Glutamatergic neuron (in vitro differentiated cells): ENCODE measurements at regions not wholly inside any gene's neighbourhood (a gene's known extent, or its start where the extent isn't known, plus 50 kb on each side); places are given as distances from the start of the nearest gene placed in this dataset.

Experiments
- DNase-seq: peaks from one replicate; pipeline ENCODE4 v3.0.0; 2022
- H3K27ac Mint-ChIP-seq: one replicate; pipeline ENCODE4 v1.8.0; 2020; ENCODE audit warnings: mild to moderate bottlenecking, mixed read lengths, inconsistent platforms; ENCODE audit not compliant: unreplicated experiment
- H3K27me3 Mint-ChIP-seq: one replicate; pipeline ENCODE4 v1.8.0; 2020; ENCODE audit warnings: mild to moderate bottlenecking, moderate library complexity, mixed read lengths, inconsistent platforms; ENCODE audit not compliant: unreplicated experiment
- H3K36me3 Mint-ChIP-seq: one replicate; pipeline ENCODE4 v1.8.0; 2020; ENCODE audit warnings: mild to moderate bottlenecking, mixed read lengths, inconsistent platforms; ENCODE audit not compliant: unreplicated experiment
- H3K4me1 Mint-ChIP-seq: one replicate; pipeline ENCODE4 v1.8.0; 2020; ENCODE audit warnings: mild to moderate bottlenecking, low read depth, mixed read lengths, inconsistent platforms; ENCODE audit not compliant: unreplicated experiment
- H3K4me3 Mint-ChIP-seq: one replicate; pipeline ENCODE4 v1.8.0; 2020; ENCODE audit warnings: mild to moderate bottlenecking, mixed read lengths, inconsistent platforms; ENCODE audit not compliant: unreplicated experiment
- H3K9me3 Mint-ChIP-seq: one replicate; pipeline ENCODE4 v1.8.0; 2020; ENCODE audit warnings: mild to moderate bottlenecking, moderate library complexity, mixed read lengths, inconsistent platforms; ENCODE audit not compliant: unreplicated experiment
- CTCF ChIP-seq: fragments of 200-600 bp; sonication (generic); IDR thresholded peaks from one replicate; pipeline ENCODE4 v1.5.0; 2021; ENCODE audit not compliant: partially characterized antibody, unreplicated experiment

DNA sequence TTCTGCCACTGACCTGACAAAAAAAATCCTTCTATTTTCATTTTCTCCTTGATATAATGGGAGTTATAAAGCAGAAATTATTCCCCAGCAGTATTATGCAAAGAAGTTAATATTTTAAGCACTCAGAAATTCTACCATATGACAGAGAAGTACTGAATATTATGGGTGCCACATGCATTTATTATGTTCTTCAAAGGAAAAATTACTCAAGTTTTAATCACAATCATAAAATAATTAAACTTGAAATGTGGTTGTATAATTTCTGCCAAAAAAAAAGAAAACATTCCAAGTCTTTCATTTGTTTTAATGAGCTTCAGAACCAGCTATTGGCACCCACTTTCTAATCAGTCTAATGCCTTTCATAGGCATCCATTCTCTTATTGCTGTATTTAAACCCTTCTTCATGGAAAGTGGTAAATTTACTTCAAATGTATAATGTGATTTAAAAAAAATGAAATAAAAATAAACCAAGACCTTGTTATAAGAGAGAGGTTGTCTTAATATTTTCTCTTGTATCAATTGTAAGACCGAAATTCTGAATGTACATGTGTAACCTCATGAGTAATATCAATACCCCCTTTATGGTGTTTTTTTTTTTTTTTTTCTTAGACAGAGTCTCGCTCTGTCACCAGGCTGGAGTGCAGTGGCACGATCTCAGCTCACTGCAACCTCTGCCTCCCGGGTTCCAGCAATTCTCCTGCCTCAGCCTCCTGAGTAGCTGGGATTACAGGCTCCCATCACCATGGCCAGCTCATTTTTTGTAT lies 302.3 kb downstream of the IRS1 start:
- DNase-seq, result no peak
- Mint-ChIP-seq H3K36me3 (no peaks in the 10 kb centered on the region), H3K9me3 (no peaks in the 10 kb centered on the region), H3K27ac (no peak overlapping the region), H3K27me3 (peaks cover 2% of the 10 kb centered on the region), H3K4me1 (no peaks in the 10 kb centered on the region), H3K4me3 (no peak overlapping the region)
- no peak for TF ChIP-seq CTCF

DNA sequence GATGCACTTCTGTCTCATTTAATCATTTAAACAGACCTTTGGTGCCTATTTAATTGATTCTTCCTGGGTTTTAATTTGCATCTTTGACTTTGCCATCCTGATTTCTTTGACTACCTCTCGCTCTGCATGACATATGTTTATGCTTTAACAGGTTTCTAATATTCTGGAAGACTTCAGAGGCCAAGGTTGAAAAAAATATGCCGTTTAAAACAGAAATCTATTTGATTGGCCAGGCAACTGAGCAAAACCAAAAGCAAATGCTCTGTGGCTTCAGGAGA lies 303.4 kb downstream of the IRS1 start:
- Mint-ChIP-seq H3K27me3 (peaks cover 2% of the 10 kb centered on the region), H3K9me3 (no peaks in the 10 kb centered on the region), H3K4me1 (no peaks in the 10 kb centered on the region), H3K36me3 (no peaks in the 10 kb centered on the region), H3K4me3 (no peak overlapping the region), H3K27ac (no peak overlapping the region)
- DNase-seq, result no peak
- TF ChIP-seq CTCF, result no peak

DNA sequence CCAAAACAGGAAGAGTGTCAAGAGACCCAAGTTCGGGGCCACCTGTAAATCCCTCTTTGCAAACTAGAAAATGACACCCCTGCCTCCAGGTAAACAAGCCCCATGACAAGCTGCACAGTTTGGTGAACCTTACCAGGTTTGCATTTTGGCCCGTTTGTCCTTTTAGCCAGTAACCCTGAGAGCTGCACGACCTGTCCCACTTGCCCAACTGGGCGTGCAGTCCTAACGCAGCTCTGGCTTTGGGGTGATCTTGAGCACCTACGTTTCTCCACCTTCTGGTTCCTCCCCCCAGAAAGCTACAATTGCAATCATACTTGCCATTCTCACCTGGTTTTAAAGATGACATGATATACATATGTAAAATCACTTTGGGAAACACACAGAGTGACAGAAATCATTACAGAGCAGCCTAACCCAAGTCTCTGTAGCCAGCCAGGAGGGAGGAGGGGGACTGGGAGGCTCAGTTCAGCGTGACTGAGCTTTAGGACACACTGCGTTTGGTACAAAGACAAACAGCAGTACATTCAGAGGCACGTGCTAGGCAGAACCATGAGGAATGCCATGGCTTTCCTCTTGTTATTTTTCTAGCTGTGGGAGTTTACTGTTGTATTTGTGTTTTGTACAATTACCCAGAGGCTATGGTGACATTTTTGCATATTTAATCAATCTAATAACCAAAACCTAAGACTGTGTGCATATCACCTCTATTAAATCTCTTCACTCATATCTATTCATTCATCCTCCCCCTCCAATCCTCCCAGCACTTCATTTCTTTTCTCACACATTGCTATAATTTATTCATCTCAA lies 304.0 kb downstream of the IRS1 start:
- no peak overlapping the region for H3K4me3 Mint-ChIP-seq
- H3K4me1 Mint-ChIP-seq, result no peaks in the 10 kb centered on the region
- H3K36me3 Mint-ChIP-seq, result no peaks in the 10 kb centered on the region
- peaks cover 2% of the 10 kb centered on the region for H3K27me3 Mint-ChIP-seq
- DNase-seq, result no peak
- no peaks in the 10 kb centered on the region for H3K9me3 Mint-ChIP-seq
- H3K27ac Mint-ChIP-seq, result no peak overlapping the region
- TF ChIP-seq CTCF, result no peak

DNA sequence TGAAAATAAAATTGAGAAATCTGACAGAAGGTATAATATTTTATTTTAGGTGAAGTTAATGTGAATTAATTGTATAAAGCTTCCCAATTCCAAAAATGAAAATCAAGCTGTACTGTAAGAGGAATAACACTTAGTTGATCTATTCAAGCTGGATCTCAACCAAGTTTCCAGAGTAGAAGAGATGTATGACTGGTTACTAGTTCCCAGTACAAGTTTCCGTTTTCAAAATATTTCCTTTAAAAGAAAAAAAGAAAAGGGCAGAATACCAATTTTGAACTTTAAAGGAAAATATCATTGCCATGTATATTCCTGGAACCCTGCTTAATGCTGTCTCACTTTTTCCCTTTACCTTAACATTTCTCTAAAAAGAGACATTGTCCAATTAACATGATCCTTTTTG lies 308.5 kb downstream of the IRS1 start:
- DNase-seq, result no peak
- H3K4me1 Mint-ChIP-seq, result no peaks in the 10 kb centered on the region
- no peaks in the 10 kb centered on the region for H3K27me3 Mint-ChIP-seq
- no peak overlapping the region for H3K27ac Mint-ChIP-seq
- no peak for TF ChIP-seq CTCF
- no peak overlapping the region for H3K4me3 Mint-ChIP-seq
- H3K9me3 Mint-ChIP-seq, result no peaks in the 10 kb centered on the region
- H3K36me3 Mint-ChIP-seq, result no peaks in the 10 kb centered on the region
